H54 (cell line): ENCODE measurements at regions not wholly inside any gene's neighbourhood (a gene's known extent, or its start where the extent isn't known, plus 50 kb on each side); places are given as distances from the start of the nearest gene placed in this dataset.
A peak's percentile ranks its signal among the peaks of the same experiment; 100 is the strongest.

Experiments used
- DNase-seq: peaks from one replicate; pipeline ENCODE4 v3.0.0; 2011; ENCODE audit warnings: low spot score, mixed read lengths; ENCODE audit not compliant: insufficient read length
- FAIRE-seq: peaks from 3 replicates; lab custom pipeline; 2011; peaks lifted over from hg19 to GRCh38; lab: Jason Lieb, UNC
- POLR2A ChIP-seq: IDR thresholded peaks from 2 replicates; pipeline ENCODE4 v1.6.1; 2011; ENCODE audit warnings: low read depth, mild to moderate bottlenecking, low read length

DNA sequence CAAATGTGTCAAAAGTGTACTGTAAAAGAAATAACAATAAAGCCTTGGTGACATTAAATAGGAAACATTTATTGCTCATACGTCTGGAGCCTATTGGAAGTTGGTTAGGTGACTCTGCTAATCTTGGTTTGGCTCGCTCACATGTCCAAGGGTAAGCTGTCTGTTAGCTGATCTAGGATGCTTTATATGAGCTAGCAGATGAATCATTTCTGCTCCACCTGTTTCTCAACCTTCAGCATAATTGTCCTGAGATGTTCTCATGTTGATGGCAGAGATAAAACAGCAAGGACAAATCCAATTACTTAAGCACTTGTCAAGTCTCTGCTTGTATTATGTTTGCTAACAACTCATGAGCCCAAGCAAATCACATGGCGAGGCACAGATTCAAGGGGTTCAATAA is 56.0 kb upstream of the CD53 start:
- FAIRE-seq (no peak), DNase-seq (no peak)
- no peak for TF ChIP-seq POLR2A

DNA sequence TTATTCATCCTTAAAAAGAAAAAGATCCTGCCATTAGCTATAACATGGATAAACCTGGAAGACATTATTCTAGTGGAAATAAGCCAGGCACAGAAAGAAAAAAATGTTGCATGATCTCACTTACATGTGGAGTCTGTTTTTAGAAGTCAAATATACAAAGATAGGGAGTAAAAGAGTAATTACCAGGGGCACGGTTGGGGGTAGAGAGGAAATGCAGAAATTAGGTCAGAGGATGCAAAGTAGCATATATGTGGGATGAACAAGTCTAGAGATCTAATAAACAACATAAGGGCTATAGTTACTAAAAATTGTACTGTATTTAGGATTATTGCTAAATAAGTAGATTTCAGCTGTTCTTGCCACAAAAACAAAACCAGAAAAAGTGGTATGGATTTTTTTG is 61.4 kb upstream of the CD53 start:
- DNase-seq = no peak
- no peak for TF ChIP-seq POLR2A
- FAIRE-seq = no peak

DNA sequence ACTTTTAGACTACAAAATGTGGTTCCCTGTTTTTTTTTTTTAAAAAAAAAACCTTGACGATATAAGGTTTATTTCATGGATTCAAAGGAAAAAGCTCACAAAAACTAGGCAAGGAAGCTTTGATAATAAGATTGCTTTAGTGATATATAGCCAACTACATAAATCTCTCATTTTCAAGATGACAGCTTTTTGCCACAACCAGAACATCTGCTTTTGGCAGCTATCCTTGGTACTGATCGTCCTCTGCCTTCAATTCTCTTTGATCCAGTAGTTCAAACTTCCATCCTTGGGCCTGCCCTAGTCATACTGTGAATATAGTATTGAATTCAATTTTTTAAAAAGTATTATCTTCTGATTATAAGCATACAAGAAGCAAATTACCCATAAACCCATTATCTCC is 72.9 kb upstream of the CD53 start:
- DNase-seq = no peak
- TF ChIP-seq POLR2A = no peak

DNA sequence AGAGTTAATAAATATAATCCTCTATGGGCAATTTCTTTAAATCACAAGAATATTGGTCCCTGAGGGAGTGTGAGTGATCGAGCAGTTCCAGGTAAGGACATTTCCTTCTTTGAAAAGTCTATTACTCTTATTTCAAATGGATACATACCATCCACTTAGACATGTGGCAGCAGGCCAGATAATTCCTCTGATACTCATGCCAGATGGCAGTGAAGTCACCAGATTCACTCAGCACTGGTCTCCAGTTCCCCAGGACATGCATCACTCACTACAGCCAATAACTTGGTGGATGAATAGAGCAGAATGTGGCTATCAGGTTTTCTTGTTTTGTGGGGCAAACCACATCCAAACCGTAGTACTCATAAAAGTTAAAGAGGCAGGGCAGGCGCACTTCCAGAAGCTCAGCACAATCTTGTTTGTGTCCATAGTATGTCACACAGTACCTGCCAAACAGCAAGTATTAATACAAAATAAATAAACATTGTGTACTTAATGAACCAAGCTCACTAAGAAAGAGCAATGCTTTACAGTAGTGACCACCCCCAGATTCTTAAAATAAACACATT is 74.2 kb upstream of the CD53 start:
- no peak for DNase-seq
- no peak for TF ChIP-seq POLR2A
- no peak for FAIRE-seq

More for the DNA sequence above, 72.9 kb upstream of the CD53 start:
- no peak for FAIRE-seq

DNA sequence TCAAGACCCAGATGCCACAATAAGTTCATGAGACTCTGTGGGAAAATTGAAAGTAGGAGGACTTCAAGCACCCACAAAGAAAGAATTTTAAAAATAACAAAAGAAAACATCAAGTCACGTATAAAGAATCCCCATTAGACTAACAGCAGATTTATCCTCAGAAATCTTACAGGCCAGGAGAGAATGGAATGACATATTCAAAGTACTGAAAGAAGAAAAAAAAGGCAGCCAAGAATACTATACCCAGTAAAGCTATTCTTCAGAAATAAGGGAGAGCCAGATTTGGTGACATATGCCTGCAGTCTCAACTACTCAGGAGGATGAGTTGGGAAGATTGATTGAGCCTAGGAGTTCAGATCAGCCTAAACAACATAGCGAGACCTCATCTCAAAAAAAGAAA is 84.3 kb upstream of the CD53 start:
- FAIRE-seq = no peak
- DNase-seq = no peak
- no peak for TF ChIP-seq POLR2A

DNA sequence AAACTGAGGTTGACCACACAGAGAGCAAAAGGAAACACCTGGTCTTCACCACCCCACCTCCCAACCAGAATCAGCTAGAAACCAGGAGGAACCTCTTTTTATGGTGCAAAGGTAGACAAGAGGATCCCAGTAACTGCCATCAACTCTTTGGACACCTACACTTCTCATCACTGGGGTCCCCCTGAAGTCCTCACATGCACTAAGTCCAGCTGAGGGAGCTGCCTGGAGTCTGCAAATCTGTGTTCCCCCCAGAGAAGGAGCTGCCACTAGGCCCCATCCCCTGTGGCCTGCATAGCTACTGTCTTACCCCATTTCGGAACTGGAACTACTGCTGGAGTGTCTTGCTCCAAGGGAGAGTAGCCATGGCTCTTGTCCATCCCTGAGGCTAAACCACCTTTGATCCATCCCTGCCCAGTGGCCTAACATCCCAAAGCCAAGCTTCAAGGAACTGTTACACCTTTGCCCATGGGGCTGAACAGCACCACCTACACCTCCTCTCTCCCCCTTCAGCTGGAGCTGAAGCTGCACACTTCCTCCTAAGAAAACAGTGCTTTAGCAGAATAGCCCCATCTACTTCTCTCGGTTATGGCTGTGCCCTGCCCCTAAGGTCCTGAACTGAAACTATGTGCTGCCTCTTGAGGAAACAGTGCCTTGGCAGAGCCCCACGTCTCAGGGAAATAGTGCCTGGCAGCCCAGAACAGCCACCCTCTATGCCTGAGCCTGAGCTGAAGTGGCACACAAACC is 85.4 kb upstream of the CD53 start:
- DNase-seq = no peak
- FAIRE-seq = no peak
- no peak for TF ChIP-seq POLR2A

DNA sequence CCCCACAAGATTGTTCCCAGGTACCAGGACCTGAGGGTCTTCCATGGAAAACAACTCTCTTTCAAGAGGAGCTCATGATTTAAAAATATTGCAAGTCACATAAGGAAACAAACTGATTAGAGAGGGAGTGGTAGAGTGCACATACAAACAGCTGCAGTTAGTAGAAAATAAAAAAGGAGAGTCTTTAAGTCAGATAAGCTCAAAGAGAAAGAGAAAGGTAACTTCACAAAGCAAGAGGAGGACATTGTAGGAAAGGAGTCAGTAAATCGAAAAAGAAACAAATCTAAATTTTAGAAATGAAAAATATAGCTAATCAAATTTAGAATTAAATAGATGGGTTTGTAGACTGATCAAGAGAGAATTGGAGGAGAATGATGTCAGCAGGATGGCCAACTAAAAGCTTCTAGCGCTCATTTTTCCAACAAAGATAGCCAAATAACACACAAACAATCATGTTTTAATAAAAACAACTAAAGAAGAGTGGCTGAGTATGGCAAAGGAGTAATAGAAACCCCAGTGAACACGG is 86.1 kb upstream of the CD53 start:
- DNase-seq = no peak
- no peak for TF ChIP-seq POLR2A
- no peak for FAIRE-seq

DNA sequence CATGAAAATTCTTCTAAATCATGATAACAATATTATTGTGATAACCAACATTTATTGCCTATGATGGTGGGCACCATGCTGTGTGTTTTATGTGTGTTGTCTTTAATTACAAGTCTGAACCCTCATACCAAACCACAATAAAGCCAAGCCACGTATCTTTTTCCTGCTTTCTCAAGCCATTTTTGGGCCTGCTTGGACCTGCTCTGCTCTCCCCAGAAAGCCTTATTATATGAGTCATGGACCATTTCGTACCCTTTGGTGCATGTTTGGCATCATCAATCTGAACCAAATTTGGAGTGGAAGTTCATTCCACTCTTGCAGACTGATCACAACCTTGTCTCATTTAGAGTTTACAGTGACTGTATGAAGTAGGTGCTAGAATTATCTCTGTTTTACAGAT is 87.3 kb upstream of the CD53 start:
- FAIRE-seq (no peak), DNase-seq (no peak)
- TF ChIP-seq POLR2A = no peak

DNA sequence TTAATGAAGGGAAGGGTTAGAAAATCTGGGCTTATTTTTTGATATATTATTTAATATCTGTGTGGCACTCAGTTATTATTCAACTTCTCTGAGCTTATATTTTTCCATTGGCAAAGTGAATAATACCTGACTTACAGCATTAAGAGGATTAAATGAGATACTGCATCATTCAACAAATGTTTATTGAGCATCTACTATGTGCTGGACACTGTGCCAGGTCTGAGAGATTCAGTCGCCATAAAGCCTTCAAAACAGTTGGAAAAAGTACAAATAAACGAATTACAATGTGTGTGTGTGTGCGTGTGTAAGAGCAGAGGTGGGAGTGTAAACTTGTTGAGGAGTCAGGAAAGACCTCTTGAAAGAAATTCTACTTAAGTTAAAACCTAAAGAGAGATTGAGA is 87.9 kb upstream of the CD53 start:
- TF ChIP-seq POLR2A = no peak
- DNase-seq (no peak), FAIRE-seq (no peak)

DNA sequence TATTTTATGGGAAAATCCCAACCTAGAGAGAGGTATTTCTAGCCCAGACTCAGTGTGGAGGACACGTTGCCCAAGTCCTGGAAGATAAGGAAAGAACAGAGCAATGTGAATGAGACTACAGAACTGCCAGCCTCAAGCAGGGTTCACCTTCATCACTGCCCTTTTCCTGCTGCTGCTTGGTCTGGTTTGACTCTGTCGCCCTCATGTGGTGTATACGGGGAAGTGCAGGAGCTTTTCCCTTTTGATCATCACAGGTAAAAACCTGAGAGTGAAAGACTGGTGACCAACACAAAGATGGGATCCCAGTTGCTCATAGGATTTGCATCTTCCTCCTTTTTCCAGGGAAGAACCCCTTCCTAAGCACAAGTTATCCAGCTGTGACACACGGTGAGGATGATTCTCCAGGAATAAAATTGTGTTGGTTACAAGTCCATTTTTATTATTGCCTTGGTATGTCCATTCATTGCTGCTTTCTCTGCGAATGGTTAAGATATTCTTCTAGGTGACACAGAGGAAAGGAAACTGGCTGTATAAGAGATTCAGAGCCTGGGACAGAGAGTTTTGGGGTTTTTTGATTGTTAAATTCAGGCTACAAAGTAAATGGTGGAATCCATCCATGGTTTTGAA is 89.5 kb upstream of the CD53 start:
- no peak for TF ChIP-seq POLR2A
- FAIRE-seq (peak; percentile 92), DNase-seq (peak; percentile 26)

DNA sequence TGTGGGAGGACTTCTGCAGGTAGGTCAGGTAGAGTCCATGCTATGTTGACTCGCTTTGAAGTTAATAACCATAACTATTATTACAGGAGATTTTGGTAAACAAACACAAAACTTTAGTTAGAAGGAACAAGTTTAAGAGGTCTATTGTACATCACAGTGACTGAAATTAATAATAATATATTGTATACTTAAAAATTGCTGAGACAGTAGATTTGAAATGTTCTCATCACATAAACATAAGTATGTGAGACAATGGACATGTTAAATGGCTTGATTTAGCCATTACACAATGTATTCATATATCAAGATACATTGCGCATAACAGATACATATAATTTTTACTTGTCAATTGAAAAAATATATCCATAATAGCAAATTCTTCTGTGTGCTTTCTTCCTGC is 91.4 kb upstream of the CD53 start:
- TF ChIP-seq POLR2A = no peak
- FAIRE-seq = no peak
- no peak for DNase-seq

DNA sequence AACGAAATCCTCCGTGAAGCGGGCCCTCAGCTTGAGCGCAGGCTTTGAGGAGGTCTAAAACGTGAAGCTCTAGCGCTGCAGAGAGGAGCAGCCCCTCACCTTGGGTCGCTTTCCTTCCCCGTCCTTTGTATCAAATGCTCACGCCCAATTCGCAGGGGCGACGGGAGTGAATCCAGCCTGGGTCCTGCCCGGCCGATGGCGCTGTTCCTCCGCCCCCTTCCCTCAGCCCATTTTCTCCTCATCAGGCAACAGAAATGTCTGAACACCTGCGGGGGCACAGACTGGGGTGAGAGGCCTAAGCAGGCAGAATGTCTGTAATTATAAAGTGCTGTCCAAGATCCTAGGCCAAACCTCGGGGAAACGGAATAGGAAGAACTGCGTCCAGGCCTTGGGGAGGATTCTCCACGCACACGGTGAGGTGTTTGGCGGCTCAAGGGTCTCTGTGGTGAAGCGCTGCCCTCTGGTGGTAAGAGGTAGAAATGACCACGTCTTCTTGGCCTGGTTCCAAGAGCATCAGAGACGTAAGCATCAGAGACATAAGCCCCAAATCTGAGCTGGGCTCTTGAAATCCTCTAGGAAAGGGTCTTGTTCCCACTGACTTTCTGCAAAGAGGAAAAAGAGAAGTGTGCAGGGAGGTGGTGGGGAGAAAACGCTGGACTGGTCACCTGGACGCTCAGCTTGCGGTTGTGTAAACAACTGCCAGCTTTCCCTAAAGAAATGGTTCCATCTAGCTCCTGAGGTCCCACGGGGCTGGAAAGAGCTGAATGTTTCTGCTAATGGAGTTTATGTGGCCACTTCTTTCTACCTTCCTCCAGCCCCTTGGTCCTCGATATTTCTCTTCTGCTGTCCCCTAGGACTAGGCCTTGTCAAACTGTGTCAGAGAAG is 92.1 kb upstream of the CD53 start:
- FAIRE-seq = no peak
- no peak for TF ChIP-seq POLR2A
- DNase-seq = peak; percentile 33

DNA sequence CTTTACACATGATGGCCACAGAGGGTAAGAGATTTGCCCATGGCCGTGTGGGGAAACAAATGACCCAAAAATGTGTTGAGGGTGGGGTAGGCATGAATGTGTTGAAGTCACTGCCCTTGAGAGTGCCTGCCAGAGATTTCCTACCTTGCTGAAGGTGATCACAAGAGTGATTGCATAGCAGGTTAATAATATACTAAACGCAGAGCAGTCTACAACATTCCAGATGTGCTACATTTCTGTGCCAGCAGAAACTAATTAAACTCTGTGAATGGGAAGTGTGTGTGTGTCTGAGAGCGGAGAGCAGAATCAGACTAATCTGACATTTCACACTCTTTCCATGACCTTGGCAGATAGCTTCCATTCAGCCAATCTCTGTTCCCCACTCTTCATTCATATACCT is 93.3 kb upstream of the CD53 start:
- no peak for TF ChIP-seq POLR2A
- DNase-seq (no peak), FAIRE-seq (no peak)

DNA sequence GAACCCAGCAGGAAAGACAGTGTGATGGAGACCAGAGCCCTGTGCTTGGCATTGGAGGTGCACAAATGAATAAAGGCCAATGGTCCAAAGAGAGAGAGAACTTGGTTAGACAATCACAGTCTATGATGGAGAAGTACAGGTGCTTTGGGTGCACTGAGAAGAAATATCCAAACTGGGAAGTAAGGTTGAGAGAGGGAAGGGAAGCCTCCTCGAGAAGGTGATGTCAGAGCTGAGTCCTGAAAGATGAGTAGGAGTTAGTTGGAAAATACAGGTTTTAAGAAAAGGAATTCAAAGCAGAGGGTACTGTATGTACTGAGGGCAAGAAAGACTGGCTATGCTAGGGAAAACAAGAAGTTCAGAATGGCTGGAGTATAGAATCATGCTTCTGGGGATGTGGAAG is 94.1 kb upstream of the CD53 start:
- TF ChIP-seq POLR2A = no peak
- FAIRE-seq (no peak), DNase-seq (no peak)
